GM23338 (cell line): ENCODE measurements at regions not wholly inside any gene's neighbourhood (a gene's known extent, or its start where the extent isn't known, plus 50 kb on each side); places are given as distances from the start of the nearest gene placed in this dataset.

Experiments used
- ATAC-seq: fragments of 200-7000 bp; cut with Tn5 transposase; 3 replicates; pipeline ENCODE4 v1.9.1; 2020
- DNase-seq: peaks from one replicate; pipeline ENCODE4 v3.0.0-alpha.2; 2015; ENCODE audit warnings: low spot score
- H2AFZ ChIP-seq: fragments of 200-600 bp; sonication (generic); 2 replicates; pipeline ENCODE4 v1.8.0; 2016; ENCODE audit warnings: antibody characterized with exemption, mild to moderate bottlenecking, moderate library complexity
- H3F3A ChIP-seq: fragments of 200-600 bp; sonication (generic); replicated peaks from 2 replicates; pipeline ENCODE4 v1.8.0; 2017; ENCODE audit warnings: antibody characterized with exemption, mixed run types, low read depth
- H3K27ac ChIP-seq: fragments of 200-600 bp; sonication (generic); 2 replicates; pipeline ENCODE4 v1.6.1; 2016; ENCODE audit warnings: low read depth
- H3K27me3 ChIP-seq: fragments of 200-600 bp; sonication (generic); 2 replicates; pipeline ENCODE4 v1.8.0; 2016; ENCODE audit warnings: mild to moderate bottlenecking, mixed run types, moderate library complexity; ENCODE audit not compliant: insufficient read depth
- H3K36me3 ChIP-seq: fragments of 200-600 bp; sonication (generic); 2 replicates; pipeline ENCODE4 v1.8.0; 2016; ENCODE audit warnings: mild to moderate bottlenecking; ENCODE audit not compliant: insufficient read depth
- H3K4me1 ChIP-seq: fragments of 200-600 bp; sonication (generic); 2 replicates; pipeline ENCODE4 v1.8.0; 2016; ENCODE audit warnings: mild to moderate bottlenecking, moderate library complexity; ENCODE audit not compliant: insufficient read depth
- H3K4me2 ChIP-seq: fragments of 200-600 bp; sonication (generic); 2 replicates; pipeline ENCODE4 v1.7.1; 2017; ENCODE audit warnings: mixed run types
- H3K4me3 ChIP-seq: fragments of 200-600 bp; sonication (generic); 2 replicates; pipeline ENCODE4 v1.6.1; 2016; ENCODE audit warnings: mixed run types
- H3K79me2 ChIP-seq: fragments of 200-600 bp; sonication (generic); replicated peaks from 2 replicates; pipeline ENCODE4 v1.8.0; 2017; ENCODE audit warnings: mild to moderate bottlenecking; ENCODE audit not compliant: insufficient read depth
- H3K9me2 ChIP-seq: fragments of 200-600 bp; sonication (generic); 2 replicates; pipeline ENCODE4 v1.8.0; 2017; ENCODE audit not compliant: insufficient read depth
- H4K20me1 ChIP-seq: fragments of 200-600 bp; sonication (generic); replicated peaks from 2 replicates; pipeline ENCODE4 v1.8.0; 2017; ENCODE audit warnings: mild to moderate bottlenecking; ENCODE audit not compliant: insufficient read depth
- H3K27ac Mint-ChIP-seq: 2 replicates; pipeline ENCODE4 v1.8.0; 2020; ENCODE audit warnings: inconsistent platforms, mild to moderate bottlenecking, moderate library complexity, mixed read lengths
- H3K27me3 Mint-ChIP-seq: 3 replicates; pipeline ENCODE4 v1.8.0; 2022; ENCODE audit warnings: low read depth, mild to moderate bottlenecking, moderate library complexity, mixed read lengths, inconsistent platforms; ENCODE audit not compliant: insufficient read depth, poor library complexity
- H3K36me3 Mint-ChIP-seq: 3 replicates; pipeline ENCODE4 v1.8.0; 2021; ENCODE audit warnings: low read depth, mild to moderate bottlenecking, inconsistent platforms, moderate library complexity, mixed read lengths
- H3K4me1 Mint-ChIP-seq: 3 replicates; pipeline ENCODE4 v1.8.0; 2020; ENCODE audit warnings: mild to moderate bottlenecking, inconsistent platforms, mixed read lengths
- H3K4me3 Mint-ChIP-seq: 3 replicates; pipeline ENCODE4 v1.8.0; 2021; ENCODE audit warnings: moderate library complexity, mild to moderate bottlenecking, inconsistent platforms, mixed read lengths
- H3K9me3 Mint-ChIP-seq: 3 replicates; pipeline ENCODE4 v1.8.0; 2020; ENCODE audit warnings: moderate library complexity, mild to moderate bottlenecking, inconsistent platforms, mixed read lengths
- EZH2phosphoT487 ChIP-seq: fragments of 200-600 bp; sonication (generic); IDR thresholded peaks from one replicate; pipeline ENCODE4 v1.8.1; 2018; ENCODE audit warnings: antibody characterized with exemption; ENCODE audit not compliant: unreplicated experiment
- JUNB ChIP-seq: IDR thresholded peaks from one replicate; pipeline ENCODE4 v1.6.1; 2016; ENCODE audit warnings: antibody characterized with exemption; ENCODE audit not compliant: unreplicated experiment
- ZNF462 ChIP-seq: fragments of 250-450 bp; sonication (Bioruptor Pico); IDR thresholded peaks from 2 replicates; pipeline ENCODE4 v1.5.0; 2020; ENCODE audit warnings: mild to moderate bottlenecking, moderate library complexity
- TF ChIP-seq, protein P1 (sequence below), 2 experiments: fragments of 200-600 bp in 1 of 2; sonication (generic) in 1 of 2; conservative IDR thresholded peaks; 2 replicates each; pipeline versions ENCODE4 v1.5.1 to v1.6.1; 2016 to 2017; ENCODE audit warnings: antibody characterized with exemption in 2 of 2, low read depth in 2 of 2, mild to moderate bottlenecking in 2 of 2, moderate library complexity in 1 of 2

GRCh38 chr4:137454767-137455166 is 77.5 kb downstream of the PCDH18 start:
- H3K9me2 ChIP-seq = peaks cover 6% of the 10 kb centered on the region; the same call in 1 of the 2 replicates
- H3F3A ChIP-seq = 0 out of 2 replicates have a peak, but pooled peaks cover 8% of the 10 kb centered on the region
- no peaks in the 10 kb centered on the region for H3K27me3 ChIP-seq
- Mint-ChIP-seq H3K4me3 (no peak overlapping the region), H3K27me3 (peaks cover 2% of the 10 kb centered on the region), H3K27ac (no peak overlapping the region), H3K36me3 (peaks cover 12% of the 10 kb centered on the region; the same call in 2 of the 3 replicates), H3K9me3 (peaks cover 5% of the 10 kb centered on the region; the same call in 1 of the 3 replicates), H3K4me1 (peaks cover 30% of the 10 kb centered on the region)
- H3K79me2 ChIP-seq = no peaks in the 10 kb centered on the region
- TF ChIP-seq ZNF462 (CRISPR knock-in tag) (no peak), JUNB (no peak), EZH2phosphoT487 (no peak)
- TF ChIP-seq, protein P1, sequence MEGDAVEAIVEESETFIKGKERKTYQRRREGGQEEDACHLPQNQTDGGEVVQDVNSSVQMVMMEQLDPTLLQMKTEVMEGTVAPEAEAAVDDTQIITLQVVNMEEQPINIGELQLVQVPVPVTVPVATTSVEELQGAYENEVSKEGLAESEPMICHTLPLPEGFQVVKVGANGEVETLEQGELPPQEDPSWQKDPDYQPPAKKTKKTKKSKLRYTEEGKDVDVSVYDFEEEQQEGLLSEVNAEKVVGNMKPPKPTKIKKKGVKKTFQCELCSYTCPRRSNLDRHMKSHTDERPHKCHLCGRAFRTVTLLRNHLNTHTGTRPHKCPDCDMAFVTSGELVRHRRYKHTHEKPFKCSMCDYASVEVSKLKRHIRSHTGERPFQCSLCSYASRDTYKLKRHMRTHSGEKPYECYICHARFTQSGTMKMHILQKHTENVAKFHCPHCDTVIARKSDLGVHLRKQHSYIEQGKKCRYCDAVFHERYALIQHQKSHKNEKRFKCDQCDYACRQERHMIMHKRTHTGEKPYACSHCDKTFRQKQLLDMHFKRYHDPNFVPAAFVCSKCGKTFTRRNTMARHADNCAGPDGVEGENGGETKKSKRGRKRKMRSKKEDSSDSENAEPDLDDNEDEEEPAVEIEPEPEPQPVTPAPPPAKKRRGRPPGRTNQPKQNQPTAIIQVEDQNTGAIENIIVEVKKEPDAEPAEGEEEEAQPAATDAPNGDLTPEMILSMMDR (conservative IDR thresholded peaks at IDR 0.05; ENCODE audit: low read depth in 2 of 2) = 0 out of 4 replicates have a peak, but pooled peaks of 1 of the 2 experiments have one; percentile 11
- peak overlapping the region; percentile 69; the same call in 1 of the 2 replicates for H2AFZ ChIP-seq
- DNase-seq (no peak), ATAC-seq (no peak)
- H4K20me1 ChIP-seq = no peaks in the 10 kb centered on the region
- 0 out of 2 replicates have a peak overlapping the region, but pooled peaks have one; percentile 27 for H3K27ac ChIP-seq
- H3K4me3 ChIP-seq = no peak overlapping the region
- H3K4me1 ChIP-seq = peaks cover 39% of the 10 kb centered on the region
- H3K36me3 ChIP-seq = no peaks in the 10 kb centered on the region
- no peak overlapping the region for H3K4me2 ChIP-seq
